Glomerular visceral epithelial cell (primary cell): ENCODE measurements at regions not wholly inside any gene's neighbourhood (a gene's known extent, or its start where the extent isn't known, plus 50 kb on each side); places are given as distances from the start of the nearest gene placed in this dataset.
"Not testable (repeated sequence)": the region's sequence is repeated elsewhere in the genome, so short reads cannot be mapped to it uniquely, and the experiment has no call there.

Experiments used
- DNase-seq: peaks from one replicate; pipeline ENCODE4 v3.0.0-alpha.2; 2016; ENCODE audit errors: extremely low spot score

DNA sequence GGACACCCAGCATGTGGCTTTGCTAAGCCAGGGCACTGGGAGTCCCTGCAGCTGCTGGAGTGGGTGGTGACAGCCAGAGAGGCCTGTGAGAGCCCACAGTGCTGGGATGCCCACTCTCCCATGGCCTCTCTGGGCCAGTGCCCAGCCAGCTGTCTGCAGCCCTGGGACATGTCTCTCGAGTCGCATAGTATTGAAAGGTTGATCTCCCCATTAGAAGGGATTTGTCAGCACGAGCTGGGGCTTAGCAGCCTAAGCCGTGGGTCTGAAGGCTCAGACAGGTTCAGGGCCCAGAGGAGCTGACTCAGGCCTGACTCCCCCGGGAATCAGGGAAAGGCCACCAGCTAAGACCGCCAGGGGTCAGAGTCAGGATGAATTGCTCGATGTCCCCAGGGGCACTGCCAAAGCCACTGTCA is 53.5 kb downstream of the FOXD2 start:
- DNase-seq: no peak

GRCh38 chr1:47495176-47495713 is 57.4 kb downstream of the FOXD2 start:
- no peak for DNase-seq

GRCh38 chr1:47498551-47498950 is 60.7 kb downstream of the FOXD2 start:
- DNase-seq: no peak

GRCh38 chr1:47501069-47501468 is 63.2 kb downstream of the FOXD2 start:
- no peak for DNase-seq

GRCh38 chr1:47502746-47503370 is 65.0 kb downstream of the FOXD2 start:
- DNase-seq: no peak

DNA sequence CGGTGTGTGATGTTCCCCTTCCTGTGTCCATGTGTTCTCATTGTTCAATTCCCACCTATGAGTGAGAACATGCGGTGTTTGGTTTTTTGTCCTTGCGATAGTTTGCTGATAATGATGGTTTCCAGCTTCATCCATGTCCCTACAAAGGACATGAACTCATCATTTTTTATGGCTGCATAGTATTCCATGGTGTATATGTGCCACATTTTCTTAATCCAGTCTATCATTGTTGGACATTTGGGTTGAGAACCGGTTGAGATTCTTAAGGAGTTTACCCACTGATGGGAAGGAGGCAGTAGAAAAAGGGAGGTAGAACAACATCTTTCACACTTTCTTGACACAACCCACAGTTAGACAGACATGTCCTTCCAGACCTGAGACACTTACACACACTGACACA is 67.0 kb downstream of the FOXD2 start:
- DNase-seq: not testable (repeated sequence)

DNA sequence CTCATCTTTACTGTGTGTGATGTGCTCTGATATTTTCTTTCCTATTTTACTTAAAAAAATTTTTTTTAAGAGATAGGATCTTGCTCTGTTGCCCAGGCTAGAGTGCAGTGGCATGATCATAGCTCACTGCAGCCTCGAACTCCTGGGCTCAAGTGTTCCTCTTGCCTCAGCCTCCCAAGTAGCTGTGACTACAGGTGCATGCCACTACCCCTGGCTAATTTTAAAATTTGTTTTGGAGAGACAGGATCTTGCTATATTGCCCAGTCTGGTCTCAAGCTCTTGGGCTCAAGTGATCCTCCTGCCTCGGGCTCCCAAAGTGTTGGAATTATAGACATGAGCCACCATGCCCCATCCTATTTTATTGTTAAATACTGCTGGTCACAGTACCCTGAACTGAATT is 67.4 kb downstream of the FOXD2 start:
- DNase-seq: no peak

DNA sequence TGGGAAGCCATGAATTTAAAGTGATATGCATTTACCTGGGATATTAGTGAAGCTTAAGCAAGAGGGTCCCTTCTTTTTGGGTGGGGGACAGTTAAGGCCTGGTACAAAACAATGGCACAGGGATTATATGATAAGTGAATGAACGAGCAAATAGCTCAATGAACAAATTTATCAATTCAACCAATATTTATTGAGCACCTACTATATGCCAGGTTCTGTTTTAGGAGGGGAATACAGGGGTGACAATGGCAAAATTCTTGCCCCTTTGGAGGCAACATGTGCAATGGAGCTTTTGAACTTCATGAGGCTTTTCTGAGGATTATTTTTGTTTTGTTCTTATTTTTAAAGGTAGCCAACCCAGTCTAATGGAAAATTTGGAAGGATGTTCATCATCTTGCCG is 68.2 kb downstream of the FOXD2 start:
- DNase-seq: no peak

- no peak for DNase-seq
Observed at GRCh38 chr1:47507144-47507543, 69.3 kb downstream of the FOXD2 start.

GRCh38 chr1:47507881-47508701 is 70.2 kb downstream of the FOXD2 start:
- no peak for DNase-seq

GRCh38 chr1:47508702-47509431 is 71.0 kb downstream of the FOXD2 start:
- no peak for DNase-seq

- no peak for DNase-seq
Observed at GRCh38 chr1:47510282-47510811, 72.5 kb downstream of the FOXD2 start.

GRCh38 chr1:47511825-47512224 is 74.0 kb downstream of the FOXD2 start:
- no peak for DNase-seq

- no peak for DNase-seq
Observed at GRCh38 chr1:47513393-47513792, 75.5 kb downstream of the FOXD2 start.

DNA sequence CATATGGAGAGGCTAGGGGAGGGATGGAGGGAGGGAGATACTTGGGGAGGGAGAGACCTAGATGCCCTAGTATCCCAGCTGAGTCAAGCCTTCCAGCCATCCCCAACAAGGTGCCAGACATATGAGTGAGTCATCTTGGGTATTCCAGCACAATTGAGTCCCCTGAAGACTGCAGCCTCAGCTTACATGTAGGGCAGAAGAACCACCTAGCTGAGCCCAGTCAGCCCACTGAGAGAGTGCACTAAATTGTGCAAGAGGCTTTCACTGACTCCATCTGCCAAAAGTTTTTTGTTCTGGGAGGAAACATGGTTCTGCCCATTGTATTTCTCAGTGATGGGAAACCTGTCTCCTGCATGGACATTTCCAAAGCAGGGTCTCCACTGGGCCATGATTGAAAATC is 76.4 kb downstream of the FOXD2 start:
- no peak for DNase-seq

GRCh38 chr1:47515164-47515789 is 77.4 kb downstream of the FOXD2 start:
- no peak for DNase-seq

GRCh38 chr1:47517946-47518345 is 80.1 kb downstream of the FOXD2 start:
- DNase-seq: no peak

DNA sequence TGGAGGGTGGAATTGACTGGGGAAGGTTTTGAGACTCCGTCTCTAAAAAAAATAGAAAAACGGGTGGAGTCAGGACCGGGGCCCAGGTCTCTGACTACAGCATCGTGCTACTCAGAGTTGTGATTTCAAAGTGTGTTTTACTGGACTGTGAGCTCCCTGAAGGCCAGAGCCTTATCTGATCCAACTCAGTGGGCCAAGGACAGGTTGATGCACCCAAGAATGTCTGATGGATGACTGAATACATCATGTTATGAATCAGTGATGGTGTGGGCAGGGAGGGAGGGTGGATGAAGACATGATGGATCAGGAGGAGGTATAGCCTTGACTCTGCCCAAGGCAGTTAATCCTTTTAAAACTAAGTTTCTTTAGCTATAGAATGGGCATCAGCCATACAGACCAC is 81.6 kb downstream of the FOXD2 start:
- no peak for DNase-seq

- no peak for DNase-seq
Observed at GRCh38 chr1:47519971-47520370, 82.1 kb downstream of the FOXD2 start.

DNA sequence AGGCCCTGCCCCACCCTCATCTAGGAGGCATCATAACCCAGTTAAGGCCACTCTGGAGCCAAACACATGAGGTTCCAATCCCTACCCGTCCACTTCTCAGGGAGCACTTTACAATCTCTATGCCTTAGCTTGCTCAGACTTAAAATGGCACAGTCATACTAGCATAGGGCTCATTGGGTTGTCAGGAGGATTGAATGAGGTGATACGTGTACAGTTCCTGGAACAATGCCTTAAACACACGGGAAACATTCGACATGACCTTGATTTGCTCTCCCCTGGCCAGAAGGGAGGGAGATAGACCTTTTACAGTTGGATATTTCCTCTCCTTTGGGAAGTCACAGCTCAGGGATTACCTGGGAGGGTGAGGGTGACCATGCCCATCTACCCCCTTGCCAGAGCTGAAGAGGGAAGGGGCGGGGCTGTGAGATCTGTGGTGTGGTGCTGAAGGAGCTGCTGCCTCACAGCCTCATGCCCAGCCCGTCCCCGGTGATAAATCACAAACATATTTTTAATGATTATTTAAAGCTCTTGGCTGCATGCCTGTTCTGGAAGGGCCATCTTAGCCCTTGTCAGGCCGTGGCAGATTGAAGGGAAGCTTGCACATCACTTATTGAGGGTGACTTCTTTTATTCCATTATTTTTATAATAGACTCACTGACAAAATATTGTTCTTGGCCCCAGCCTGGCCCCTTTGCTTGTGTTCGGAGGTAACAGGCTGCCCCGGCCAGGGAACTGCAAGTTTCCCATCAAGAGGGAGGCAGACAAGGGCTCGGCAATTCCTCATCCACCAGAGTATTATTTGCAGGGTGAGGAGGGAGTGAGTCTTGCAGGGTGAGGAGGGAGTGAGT is 83.4 kb downstream of the FOXD2 start:
- DNase-seq: no peak
